A549 (cell line): ENCODE measurements at regions not wholly inside any gene's neighbourhood (a gene's known extent, or its start where the extent isn't known, plus 50 kb on each side); places are given as distances from the start of the nearest gene placed in this dataset.

ENCODE experiments used
- CBX8 ChIP-seq: fragments of 200-600 bp; sonication (generic); IDR thresholded peaks from 2 replicates; pipeline ENCODE4 v1.6.1; 2016
- CTCF ChIP-seq: fragments of >200 bp; sonication (Bioruptor Twin); formaldehyde crosslinking; IDR thresholded peaks from 3 replicates; pipeline ENCODE4 v1.5.1; 2016
- JUN ChIP-seq, 2 experiments: fragments of >200 bp; sonication (Bioruptor Twin); formaldehyde crosslinking; IDR thresholded peaks; 2 replicates in 1 of 2; 3 replicates in 1 of 2; pipeline ENCODE4 v1.6.1; 2016 to 2017
- JUNB ChIP-seq: fragments of >200 bp; sonication (Bioruptor Twin); formaldehyde crosslinking; IDR thresholded peaks from 2 replicates; pipeline ENCODE4 v1.6.1; 2016
- NPAS2 ChIP-seq: fragments of 250-450 bp; sonication (Bioruptor Pico); IDR thresholded peaks from 2 replicates; pipeline ENCODE4 v1.8.0; 2022; ENCODE audit warnings: mild to moderate bottlenecking, moderate library complexity, borderline replicate concordance
- PHF8 ChIP-seq: fragments of 200-600 bp; sonication (generic); IDR thresholded peaks from 2 replicates; pipeline ENCODE4 v1.6.1; 2016; ENCODE audit warnings: low read depth, mild to moderate bottlenecking, antibody characterized with exemption, moderate library complexity, borderline replicate concordance
- POLR2A ChIP-seq: IDR thresholded peaks from 2 replicates; pipeline ENCODE4 v1.6.1; 2012; ENCODE audit warnings: mild to moderate bottlenecking, low read length
- RAD21 ChIP-seq, 2 experiments: fragments of >200 bp in 1 of 2; sonication (Bioruptor Twin) in 1 of 2; formaldehyde crosslinking in 1 of 2; IDR thresholded peaks in 1 of 2; conservative IDR thresholded peaks in 1 of 2; 2 replicates in 1 of 2; 3 replicates in 1 of 2; pipeline ENCODE4 v1.6.1; 2012 to 2018; ENCODE audit warnings: inconsistent platforms in 1 of 2
- RARB ChIP-seq: fragments of 250-450 bp; sonication (Bioruptor Pico); IDR thresholded peaks from 2 replicates; pipeline ENCODE4 v1.8.0; 2021; ENCODE audit warnings: mild to moderate bottlenecking, moderate library complexity
- ZNF302 ChIP-seq: fragments of 250-450 bp; sonication (Bioruptor Pico); IDR thresholded peaks from 2 replicates; pipeline ENCODE4 v1.9.0; 2021; ENCODE audit warnings: inconsistent platforms, mild to moderate bottlenecking, moderate library complexity

- TF ChIP-seq CTCF: no peak
- no peak for TF ChIP-seq JUNB
- TF ChIP-seq CBX8: no peak
- no peak for TF ChIP-seq RARB
- no peak for TF ChIP-seq NPAS2 (CRISPR knock-in tag)
- TF ChIP-seq JUN (IDR thresholded peaks at IDR 0.05): no peak
- no peak for TF ChIP-seq PHF8
- no peak for TF ChIP-seq ZNF302 (CRISPR knock-in tag)
- TF ChIP-seq RAD21 (conservative IDR thresholded peaks at IDR 0.05 in 1 of 2, IDR thresholded peaks at IDR 0.05 in 1 of 2): no peak
- TF ChIP-seq POLR2A: no peak
Observed at GRCh38 chrX:534804-535203, 95.8 kb upstream of the SHOX start.
